NCI-H2227 (cell line): ENCODE measurements at regions not wholly inside any gene's neighbourhood (a gene's known extent, or its start where the extent isn't known, plus 50 kb on each side); places are given as distances from the start of the nearest gene placed in this dataset.
"Not testable (repeated sequence)": the region's sequence is repeated elsewhere in the genome, so short reads cannot be mapped to it uniquely, and the experiment has no call there.

Experiments
- DNase-seq: peaks from one replicate; lab custom pipeline; 2025; ENCODE audit not compliant: unreplicated experiment; lab: John Stamatoyannopoulos, UW

DNA sequence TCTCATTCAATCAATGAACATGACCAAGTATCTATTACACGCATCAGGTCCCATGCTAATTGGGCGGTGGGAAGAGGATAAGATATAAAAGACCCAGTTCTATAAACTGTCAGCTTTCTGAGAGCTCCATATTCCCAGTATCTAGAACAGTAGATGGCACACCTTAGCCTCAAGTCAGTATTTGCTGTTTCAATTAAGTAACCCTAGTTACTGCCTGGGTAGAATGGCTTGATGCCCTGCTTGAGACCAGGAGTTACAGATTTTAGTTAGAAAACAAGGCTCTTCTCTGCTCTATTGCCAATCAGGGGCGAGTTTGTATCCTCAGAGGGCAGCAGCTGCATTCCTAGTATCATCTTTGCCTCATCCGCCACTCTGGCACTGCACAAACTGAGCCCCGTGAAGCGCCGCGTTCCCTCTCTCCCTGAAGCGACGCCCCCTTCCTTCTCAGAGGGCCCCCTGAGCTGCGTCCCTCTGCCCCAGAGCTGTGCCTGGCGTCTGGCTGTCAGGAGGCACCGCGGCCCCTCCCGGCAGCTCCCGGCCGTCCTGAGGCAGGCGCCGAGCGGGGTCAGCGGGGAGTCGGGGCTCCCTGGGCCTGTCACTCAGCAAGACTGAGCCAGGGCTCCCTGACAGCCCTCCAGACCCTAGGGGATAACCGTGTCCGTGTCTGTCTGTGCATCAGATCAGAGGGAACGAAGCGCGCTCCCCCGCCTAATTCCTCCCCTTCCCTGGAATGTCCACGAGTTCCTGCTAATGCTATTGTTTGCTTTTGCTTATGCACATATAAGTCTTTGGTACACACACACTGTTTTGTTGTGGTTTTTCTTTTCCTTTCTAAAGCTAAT is 212.4 kb upstream of the TTC29 start:
- no peak for DNase-seq

DNA sequence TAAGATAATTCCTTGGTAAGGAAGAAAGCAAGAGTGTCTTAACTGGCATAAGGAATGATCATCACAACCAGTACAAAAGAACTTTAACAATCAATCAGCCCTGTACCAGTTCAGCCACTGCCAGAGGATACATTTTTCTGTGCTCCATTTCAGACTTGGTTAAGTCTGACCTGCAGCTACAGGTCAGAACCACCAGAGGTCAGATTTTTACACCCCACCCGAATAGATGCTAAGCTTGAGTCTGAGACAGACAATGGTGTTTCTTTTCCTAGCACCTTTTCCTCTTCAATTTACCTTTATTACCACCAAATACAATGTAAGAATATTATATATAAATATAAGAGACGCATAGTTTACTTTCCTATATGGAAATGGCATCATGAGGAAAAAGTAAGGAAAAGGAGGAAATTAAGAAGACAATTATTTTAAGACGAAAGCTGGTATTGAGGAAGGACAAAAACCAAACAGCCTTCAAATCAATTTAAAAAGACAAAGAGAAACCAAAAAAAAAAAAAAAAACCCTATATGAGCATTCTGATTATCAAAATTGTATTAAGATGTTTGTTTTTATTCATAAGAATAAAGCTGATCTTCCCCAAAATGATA is 215.3 kb upstream of the TTC29 start:
- DNase-seq = no peak

DNA sequence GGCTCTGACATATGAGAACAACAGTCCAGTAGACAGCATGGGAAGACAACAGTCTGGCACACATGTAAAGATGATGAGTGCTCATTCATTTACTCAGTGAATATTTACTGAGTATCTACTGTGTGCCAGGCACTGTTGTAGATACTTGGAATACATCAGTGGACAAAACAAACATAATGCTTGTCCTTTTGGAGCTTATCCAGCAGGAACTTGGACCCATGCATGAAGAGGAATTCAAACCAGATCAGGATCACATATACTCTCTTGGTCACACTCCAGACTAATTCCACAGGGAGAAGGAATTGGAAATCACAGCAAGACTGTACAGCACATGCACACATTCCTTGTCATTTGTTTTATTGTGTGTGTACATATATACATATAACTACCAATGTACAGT is 217.6 kb upstream of the TTC29 start:
- DNase-seq = no peak

DNA sequence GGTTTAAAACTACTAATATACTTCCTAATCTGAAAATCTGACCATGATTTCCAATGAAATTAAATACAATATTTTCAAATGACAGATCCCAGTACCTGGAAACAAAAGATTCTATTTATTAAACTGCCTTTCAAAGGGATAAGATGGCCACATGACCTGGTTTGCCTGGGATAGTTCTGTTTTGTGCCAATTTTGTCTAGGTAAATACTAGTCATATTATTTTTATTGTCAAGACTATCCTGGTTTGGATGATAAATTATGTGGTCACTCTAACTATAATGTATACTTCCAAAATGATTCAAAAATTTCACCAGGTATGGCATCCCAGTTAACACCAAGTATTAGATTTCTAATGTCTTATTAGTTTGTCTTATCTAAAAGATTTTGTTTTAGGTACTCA is 222.5 kb upstream of the TTC29 start:
- not testable (repeated sequence) for DNase-seq

DNA sequence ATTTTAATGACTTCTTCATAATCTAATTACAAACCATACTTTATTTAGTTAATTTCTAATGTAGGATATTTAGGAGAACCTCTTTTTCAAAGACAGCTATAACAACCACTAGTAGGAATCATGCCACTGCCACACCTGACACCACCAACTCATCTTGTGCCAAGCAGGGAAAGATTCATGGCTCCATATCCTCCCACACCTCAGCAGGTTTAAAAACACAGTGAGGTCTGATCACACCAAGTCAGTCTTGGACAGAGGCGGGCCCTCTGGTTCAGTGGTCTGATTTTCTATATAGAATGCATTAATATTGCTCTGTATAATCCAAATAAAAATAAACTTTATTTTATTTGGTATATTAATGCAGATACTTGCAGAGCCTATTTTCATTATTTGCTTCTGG is 227.7 kb upstream of the TTC29 start:
- DNase-seq = no peak

DNA sequence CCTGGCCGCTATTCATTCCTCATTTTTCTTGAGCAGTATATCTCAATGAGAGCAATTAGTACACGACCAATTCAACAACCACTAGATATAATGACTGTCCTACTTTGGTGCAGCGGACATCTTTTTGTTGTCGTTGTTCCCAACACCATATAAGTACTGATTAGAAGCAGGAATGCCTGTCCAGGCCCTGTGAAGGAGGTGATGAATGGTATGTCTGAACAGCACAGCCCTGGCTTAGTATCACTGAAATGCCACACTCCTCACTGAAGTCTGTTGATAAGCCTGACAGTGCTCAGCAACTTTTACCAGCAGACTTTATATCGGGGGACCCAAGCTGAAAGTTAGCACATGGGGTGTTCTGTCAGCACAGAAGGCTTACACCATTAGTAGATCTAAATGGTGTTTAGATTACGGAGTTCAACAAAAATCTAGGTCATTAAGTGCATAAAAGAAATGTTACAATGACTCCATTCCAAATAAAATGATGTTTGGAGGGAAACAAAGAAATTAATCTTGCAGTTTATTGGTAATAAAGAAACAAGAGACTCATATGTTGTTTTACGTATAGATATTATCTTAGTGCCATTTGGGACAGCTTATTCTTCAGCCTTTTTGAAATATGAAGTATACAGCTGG is 228.3 kb upstream of the TTC29 start:
- DNase-seq = no peak

DNA sequence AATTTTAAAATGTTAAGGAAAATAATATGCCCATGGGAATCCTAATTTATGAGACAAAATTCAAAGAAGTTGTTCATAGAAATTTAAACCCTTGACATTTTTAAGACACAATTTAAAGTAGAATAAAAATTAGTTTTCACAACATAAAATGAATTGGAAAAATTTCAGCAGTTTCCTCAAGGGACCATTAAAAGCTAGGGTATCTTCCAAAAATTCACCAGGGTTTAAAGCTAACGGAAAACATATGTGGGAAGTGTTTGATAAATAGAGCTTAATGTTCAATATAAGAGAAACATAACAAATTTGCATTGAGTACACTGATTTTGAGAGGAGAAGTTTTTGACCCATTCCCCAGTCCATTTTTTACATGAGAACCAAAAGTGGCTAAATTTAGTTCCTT is 228.9 kb upstream of the TTC29 start:
- DNase-seq = no peak

DNA sequence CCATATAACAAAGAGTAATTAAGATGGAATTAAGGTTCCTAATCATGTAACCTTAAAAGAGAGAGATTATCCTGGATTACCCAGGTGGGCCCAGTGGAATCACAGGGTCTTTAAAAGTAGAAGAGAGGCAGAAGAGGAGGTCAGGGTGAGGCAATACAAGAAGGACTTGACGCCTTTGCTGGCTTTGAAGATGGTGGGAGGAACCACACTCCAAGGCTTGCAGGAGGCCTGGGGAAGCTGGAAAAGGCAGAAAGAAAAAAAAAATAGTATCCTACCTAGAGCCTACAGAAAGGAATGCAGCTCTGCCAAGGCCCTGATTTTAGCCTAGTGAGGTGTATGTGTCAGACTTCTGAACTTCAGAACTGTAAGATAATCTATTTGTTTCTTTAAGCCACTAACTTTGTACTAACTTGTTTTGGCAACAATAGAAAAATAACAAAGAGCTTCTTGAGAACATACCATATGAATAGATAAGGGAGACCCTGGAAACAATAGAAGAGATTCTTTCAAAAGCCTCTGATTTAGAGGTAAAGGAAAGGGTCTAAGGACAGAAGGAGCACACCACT is 229.9 kb upstream of the TTC29 start:
- no peak for DNase-seq

DNA sequence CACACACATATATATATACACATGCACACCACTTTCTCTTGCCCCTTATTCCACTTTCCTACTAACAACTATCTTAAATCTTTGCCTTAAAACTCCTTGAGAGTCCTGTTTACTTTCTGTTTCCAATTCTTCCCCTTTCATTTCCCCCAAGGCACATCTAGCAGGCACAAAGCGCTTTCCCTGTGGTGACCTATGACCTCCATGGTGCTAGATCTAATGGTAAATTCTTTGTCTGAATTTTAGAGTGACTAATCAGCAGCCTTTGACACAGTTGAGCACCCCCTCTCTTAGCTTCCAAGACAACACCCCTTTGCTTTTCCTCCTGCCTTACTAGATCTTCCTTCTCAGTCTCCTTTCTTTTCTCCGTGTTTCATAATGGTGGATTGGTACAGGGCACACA is 236.4 kb upstream of the TTC29 start:
- DNase-seq = no peak

DNA sequence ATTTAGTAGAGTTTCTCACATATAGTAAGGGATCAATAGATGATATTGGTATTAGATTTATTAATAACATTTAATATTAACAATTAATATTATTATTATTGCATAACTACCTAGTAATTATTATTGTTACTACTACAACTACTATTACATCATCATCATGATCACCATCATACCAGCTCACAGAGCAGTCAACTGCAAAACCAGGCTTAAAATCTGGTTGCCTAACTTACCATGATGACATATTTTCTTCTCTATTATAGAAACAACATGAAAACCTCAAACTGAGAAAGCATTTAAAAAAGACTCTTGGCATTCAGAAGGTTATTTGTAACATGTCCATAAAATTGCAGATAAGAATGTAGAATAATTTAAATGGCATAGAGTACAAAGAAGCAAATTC is 247.0 kb upstream of the TTC29 start:
- DNase-seq = no peak

DNA sequence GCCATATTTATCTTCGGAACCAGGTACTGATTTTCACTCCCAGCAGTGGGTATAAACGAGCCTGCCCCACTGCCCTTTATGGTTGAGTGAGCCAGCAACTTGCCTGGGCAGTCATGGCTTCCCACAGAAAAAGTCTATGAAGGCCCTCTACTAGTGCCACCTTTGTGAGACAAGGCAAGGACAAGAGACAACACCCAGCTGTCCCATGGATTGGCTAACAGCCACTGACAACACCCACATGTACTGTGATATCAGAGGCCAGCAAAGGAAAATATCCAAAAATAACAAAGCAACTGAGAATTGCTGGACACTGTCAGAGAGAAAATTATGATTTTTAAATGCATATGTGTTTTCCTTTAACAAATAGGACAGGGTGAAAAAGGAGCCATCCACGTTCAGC is 248.4 kb upstream of the TTC29 start:
- DNase-seq = no peak

DNA sequence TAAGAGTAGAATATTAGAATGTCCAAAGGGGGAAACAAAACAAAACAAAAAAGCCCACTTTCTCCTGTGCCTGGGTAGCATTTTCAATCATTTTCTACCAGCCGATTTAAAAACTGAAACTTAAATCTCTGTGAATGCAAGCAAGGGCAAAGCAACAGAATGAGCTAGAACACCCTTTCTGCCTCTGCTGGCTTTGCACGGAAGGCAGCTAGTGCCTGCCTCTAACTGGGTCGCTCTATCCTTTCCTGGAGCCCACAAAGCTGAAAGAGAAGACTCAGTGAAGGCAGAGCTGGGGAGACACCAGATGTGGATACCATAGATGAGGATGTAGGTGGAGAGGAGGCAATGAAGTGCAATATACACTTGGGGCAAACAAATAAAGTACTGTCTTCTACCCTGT is 248.9 kb upstream of the TTC29 start:
- no peak for DNase-seq

DNA sequence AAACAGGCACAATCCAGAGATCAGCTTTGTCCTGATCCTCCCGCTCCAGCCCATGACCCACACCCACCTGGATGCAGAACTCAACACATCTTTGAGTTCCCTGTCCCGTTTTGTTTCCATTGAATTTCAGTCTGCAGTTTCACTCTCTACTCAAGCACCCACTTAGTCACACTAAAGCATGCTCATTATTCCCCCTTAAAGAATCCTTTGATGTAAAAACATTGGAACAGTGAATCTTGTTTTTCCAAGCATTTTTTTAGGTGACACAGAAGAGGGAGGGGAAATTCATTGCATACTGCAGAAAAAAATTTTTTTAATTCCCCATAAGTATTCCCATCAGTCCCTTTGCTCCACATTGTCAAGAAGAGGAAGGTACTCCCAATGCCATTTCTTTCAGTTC is 249.7 kb upstream of the TTC29 start:
- no peak for DNase-seq

DNA sequence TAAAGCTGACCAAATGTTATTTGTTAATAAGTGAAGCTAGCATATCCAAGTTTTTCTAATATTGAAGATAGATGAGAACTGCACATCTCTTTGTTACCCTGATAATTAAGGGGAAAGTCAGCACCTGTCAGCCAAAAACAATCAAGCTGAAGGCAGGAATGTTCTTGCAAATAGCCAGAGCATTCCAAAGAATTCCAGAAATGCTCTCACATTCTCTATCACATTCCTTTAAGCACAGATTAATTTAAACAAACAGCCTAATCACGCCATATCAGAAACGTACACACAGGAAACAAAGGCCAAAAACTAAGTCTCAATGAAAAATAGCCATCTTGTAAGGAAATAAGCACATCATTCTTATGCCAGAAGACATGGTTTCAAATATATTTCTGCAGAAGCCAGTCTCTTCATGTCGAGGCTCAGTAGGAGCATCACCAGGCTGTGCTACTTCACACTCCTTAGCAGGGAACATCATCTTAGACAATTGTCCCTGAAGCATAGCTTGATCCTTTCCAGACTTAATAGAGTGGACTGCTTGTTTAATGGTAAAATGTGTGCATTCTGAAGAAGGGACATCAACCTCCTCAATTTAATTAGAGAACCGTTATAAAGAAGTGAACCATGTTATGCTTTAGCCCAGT is 252.9 kb upstream of the TTC29 start:
- no peak for DNase-seq

DNA sequence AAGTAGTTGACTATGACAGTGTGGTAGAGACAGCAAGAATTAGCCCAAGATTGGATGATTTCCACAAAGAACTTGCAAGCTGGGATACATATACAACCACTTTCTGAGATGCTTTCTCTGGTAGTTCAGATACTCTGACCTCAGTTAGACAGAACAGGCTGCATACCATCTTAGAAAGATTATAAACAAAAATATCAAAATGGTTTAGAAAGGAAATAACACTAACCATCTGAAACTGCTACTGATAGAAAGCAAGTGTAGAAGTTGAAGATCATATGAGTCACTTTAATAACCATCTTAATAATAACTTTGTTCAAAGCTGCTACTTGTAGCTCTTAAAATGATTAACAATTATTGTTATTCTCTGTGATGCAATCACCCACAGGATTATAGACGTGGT is 255.4 kb upstream of the TTC29 start:
- DNase-seq = no peak

DNA sequence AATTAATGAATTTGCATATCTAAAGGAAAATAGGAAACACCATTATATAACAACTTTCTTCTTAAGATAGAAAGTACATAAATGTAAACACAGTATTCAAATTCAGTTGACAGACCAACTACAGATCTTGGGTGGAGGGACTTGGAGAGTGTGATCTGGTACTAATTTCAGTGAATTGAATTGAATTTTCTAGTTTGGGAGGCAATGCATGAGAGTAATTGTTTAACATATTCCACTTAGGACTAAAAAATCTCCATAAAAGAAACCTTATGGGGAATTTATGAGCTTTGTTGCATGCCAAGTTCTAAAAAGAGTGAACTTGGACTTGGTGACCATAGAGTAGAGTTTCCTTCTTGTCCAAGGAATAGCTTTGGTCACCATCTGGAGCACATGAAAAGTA is 261.1 kb upstream of the TTC29 start:
- DNase-seq = no peak

DNA sequence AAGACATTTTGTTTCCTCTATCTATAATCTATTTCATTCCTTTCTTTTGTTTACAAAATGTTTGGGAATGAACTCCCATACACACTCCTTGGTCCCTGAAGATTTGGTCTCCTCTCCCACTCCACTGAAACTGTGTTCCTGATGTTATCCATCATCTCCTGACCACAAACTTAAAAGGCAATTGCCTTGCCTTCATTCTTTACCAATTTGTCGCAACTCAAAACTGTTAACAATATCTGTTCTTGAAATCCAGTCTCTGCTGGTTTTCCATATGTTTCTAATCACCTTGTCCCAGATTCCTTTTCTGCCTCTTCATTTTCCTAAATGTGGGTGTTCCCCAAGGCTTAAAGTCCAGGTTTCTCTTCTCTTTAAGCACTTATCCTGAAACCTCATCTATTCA is 262.2 kb upstream of the TTC29 start:
- DNase-seq = no peak

DNA sequence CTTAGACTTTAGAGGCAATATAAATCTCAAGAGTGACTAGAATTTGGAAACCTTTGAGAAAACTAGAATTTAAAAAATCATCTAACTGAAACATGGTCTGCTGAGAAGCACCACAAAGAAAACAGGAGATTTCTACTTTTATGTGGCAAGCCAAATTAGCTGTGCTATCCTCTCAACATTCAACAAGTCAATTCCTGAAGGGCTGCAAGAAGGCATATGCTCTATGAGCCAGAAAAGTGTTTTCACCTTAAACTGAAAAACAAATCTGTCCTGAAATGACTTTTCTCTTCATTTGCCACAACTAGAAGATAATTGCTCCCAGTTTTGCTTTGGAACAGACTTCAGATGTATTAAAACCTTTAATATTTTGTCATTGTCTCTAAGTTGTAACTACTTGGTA is 263.2 kb upstream of the EDNRA start:
- DNase-seq = no peak

DNA sequence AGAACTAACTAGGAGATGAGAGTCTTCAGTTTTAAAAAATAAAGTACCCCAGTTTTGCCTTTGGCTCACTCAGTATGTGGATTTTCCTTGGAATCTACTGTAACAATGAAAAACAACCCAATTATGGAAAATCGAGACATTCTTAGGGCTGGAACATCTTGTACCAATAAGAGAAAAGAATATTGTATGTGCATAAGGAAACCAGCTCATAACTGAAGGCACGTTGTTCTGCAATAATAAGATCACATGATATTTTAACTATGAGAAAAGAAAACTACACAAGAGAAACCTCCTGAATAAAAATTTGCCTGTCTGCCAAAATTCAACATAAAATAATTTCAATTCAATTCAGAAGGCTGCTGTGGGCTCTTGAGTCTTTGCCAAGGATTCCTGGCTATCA is 261.8 kb upstream of the EDNRA start:
- DNase-seq = no peak

DNA sequence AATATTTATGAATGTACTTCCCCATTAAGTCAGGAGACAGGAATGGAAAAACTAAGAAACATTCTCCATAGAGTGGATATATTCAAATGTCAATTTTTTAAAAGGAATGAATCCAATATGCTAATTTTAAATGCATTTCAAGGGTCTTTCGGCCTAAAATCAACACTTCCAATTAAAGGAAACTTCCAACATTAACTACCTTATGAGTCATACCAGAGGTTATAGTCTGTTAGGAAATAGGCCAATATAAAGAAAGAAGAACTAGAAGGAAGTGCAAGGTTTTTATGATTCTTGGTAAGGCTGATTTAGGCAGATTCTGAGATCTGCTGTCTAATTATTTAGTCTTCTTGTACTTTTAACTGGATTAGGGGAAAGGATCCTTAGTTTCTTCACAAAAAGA is 260.1 kb upstream of the EDNRA start:
- DNase-seq = no peak

DNA sequence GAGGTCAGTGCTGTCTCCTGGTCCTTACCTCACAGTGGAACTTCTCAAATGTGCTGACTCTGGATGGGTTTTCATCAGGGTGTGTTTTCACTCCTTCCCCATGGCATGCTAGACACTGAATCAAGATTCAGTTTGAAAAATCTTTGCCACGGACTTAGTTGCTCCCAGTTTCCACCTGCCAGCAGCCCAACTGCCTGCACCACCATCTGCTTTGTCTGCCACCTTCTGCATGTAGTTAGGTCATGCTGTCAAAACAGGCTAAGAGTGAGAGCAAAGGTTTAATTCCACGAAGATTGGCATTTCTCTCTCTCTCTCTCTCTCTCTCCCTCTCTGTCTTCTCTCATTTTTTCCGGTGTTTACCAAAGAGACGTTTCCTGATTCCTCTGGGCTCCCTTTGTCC is 258.0 kb upstream of the EDNRA start:
- no peak for DNase-seq

DNA sequence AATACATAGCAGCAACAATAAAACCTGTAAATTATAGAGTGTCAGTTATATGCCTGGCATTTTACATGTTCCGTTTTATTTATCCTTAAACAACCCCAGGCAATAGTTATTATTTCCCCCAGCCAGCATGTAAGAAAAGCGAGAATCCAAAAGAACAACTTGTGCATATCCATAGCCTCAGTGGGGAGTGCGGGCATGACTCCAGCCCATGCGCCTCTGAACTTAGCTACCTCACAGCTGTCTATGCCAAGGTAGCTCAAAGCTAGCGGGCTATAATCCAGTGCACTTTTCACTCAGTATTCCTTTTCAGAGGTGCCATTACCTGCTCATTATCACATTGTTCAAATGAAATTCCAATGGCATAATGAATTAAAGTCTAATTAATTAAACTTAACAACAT is 257.3 kb upstream of the EDNRA start:
- no peak for DNase-seq
